ENCODE measurements at regions not wholly inside any gene's neighbourhood (a gene's known extent, or its start where the extent isn't known, plus 50 kb on each side); places are given as distances from the start of the nearest gene placed in this dataset.

GRCh38 chr9:38322937-38323336, 69.6 kb upstream of the ALDH1B1 start:
- intact Hi-C loops (cut with micrococcal nuclease), result no loop called here
- Mint-ChIP-seq H3K9me3 (no peaks in the 10 kb centered on the region), H3K4me1 (no peaks in the 10 kb centered on the region), H3K27ac (no peak overlapping the region), H3K27me3 (ENCODE audit: low read depth in 2 of 2) (peaks cover 8 to 43% of the 10 kb centered on the region in 2 donors), H3K36me3 (no peaks in the 10 kb centered on the region), H3K4me3 (no peak overlapping the region)
- WGBS (ENCODE audit: insufficient coverage), result no CpG with 5 or more reads among the region's 3 CpGs
- H3K36me3 ChIP-seq (ENCODE audit: control insufficient read depth, insufficient read depth, low read length), result no peaks in the 10 kb centered on the region
- TF ChIP-seq, protein P1, sequence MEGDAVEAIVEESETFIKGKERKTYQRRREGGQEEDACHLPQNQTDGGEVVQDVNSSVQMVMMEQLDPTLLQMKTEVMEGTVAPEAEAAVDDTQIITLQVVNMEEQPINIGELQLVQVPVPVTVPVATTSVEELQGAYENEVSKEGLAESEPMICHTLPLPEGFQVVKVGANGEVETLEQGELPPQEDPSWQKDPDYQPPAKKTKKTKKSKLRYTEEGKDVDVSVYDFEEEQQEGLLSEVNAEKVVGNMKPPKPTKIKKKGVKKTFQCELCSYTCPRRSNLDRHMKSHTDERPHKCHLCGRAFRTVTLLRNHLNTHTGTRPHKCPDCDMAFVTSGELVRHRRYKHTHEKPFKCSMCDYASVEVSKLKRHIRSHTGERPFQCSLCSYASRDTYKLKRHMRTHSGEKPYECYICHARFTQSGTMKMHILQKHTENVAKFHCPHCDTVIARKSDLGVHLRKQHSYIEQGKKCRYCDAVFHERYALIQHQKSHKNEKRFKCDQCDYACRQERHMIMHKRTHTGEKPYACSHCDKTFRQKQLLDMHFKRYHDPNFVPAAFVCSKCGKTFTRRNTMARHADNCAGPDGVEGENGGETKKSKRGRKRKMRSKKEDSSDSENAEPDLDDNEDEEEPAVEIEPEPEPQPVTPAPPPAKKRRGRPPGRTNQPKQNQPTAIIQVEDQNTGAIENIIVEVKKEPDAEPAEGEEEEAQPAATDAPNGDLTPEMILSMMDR (IDR thresholded peaks at IDR 0.05), result no peak
- H3K9me3 ChIP-seq (ENCODE audit: control insufficient read depth, insufficient read depth, low read length), result no peaks in the 10 kb centered on the region
- no peaks in the 10 kb centered on the region for H3K4me1 ChIP-seq (ENCODE audit: control insufficient read depth, insufficient read depth, low read length)
- H3K27ac ChIP-seq (ENCODE audit: low read length), result no peak overlapping the region
- no peak for ATAC-seq
- H3K4me3 ChIP-seq (ENCODE audit: low read length), result no peak overlapping the region
- no peak for DNase-seq
- H3K27me3 ChIP-seq (ENCODE audit: control insufficient read depth, insufficient read depth, low read length), result no peaks in the 10 kb centered on the region

DNA sequence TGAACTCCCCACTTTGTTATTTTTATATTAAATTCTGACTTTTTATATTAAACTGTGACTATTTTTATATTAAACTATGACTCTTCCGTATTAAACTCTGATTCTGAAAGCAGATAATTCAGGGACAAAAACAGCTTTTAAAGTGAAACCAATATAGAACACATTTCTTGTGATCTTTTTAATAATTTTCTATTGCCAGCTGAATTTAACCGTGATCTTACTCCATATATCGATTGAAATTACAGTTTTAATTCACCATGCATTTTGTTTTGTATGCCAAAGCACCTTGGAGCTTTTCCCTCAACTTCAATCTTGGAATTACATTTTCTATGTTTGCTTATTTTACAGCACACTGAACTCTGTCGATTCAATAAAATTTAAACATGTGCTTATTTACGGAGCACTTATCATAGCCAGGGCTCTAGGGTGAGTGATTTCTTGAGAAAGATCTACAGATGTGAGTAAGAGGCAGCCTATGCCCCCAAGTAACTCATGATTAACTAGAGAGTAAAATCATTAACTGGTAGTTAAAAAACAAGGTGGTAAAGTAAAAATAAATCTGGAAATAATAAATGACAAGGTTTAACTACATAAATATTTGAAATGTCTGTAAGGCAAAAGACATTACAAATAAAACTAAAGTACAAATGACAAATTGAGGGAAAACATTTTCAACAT, 72.9 kb upstream of the ALDH1B1 start:
- TF ChIP-seq, protein P1 (IDR thresholded peaks at IDR 0.05), result no peak
- ATAC-seq, result no peak

DNA sequence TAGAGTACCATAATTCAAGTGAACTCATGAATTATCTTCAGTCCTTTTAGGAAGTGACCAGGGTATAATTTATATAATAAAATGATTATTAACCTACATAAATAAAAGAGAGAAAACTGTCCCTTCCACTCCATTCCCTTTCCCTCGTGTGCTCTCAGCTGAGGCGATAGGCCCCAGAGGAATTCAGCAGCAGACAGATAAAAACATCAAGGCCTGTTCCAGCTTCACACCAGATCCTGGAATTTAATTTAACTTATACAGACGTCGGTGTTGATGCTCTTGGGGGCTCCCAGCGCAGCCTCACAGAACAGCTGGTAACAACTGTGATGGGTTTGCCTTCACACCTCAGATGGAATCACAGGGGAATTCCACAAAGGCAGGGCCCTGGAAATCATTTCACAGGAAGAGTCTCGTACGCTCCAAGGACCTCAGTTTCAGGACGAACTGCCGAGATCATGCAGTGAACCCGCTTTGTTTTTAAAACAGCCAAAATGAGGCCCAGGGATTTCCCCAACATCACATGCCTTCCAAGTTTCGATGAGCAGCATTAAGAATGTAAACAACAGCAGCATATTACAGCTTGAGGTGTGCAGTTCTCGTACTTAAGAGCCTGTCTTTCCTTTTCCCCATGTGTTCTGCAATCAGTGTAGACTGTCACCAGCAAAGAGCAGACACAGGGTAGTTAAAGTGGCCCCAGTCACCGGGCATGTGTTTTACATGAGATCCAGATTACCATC, 73.6 kb upstream of the ALDH1B1 start:
- H3K27me3 Mint-ChIP-seq (ENCODE audit: low read depth in 2 of 2), result peaks cover 13 to 47% of the 10 kb centered on the region in 2 donors
- TF ChIP-seq, protein P1 (IDR thresholded peaks at IDR 0.05), result no peak
- no peaks in the 10 kb centered on the region for H3K36me3 Mint-ChIP-seq
- H3K4me1 Mint-ChIP-seq, result no peaks in the 10 kb centered on the region
- H3K4me1 ChIP-seq (ENCODE audit: control insufficient read depth, insufficient read depth, low read length), result no peaks in the 10 kb centered on the region
- no peaks in the 10 kb centered on the region for H3K9me3 ChIP-seq (ENCODE audit: control insufficient read depth, insufficient read depth, low read length)
- no peaks in the 10 kb centered on the region for H3K27me3 ChIP-seq (ENCODE audit: control insufficient read depth, insufficient read depth, low read length)
- WGBS (ENCODE audit: insufficient coverage), result 73% methylated on average over 13 of the region's 13 CpGs
- ATAC-seq (no peak), DNase-seq (peak in 1 of 2 donors; percentile 12)
- no peaks in the 10 kb centered on the region for H3K36me3 ChIP-seq (ENCODE audit: control insufficient read depth, insufficient read depth, low read length)
- intact Hi-C loops (cut with micrococcal nuclease), result no loop called here
- no peak overlapping the region for H3K4me3 Mint-ChIP-seq
- no peak overlapping the region for H3K4me3 ChIP-seq (ENCODE audit: low read length)
- no peak overlapping the region for H3K27ac Mint-ChIP-seq
- H3K9me3 Mint-ChIP-seq, result no peaks in the 10 kb centered on the region
- H3K27ac ChIP-seq (ENCODE audit: low read length), result no peak overlapping the region

More for the DNA sequence above, 72.9 kb upstream of the ALDH1B1 start:
- no peaks in the 10 kb centered on the region for H3K27me3 ChIP-seq (ENCODE audit: control insufficient read depth, insufficient read depth, low read length)
- Mint-ChIP-seq H3K27ac (no peak overlapping the region), H3K4me1 (no peaks in the 10 kb centered on the region), H3K27me3 (ENCODE audit: low read depth in 2 of 2) (peaks cover 9 to 40% of the 10 kb centered on the region in 2 donors), H3K36me3 (no peaks in the 10 kb centered on the region), H3K9me3 (no peaks in the 10 kb centered on the region), H3K4me3 (no peak overlapping the region)
- 94% methylated on average over 5 of the region's 5 CpGs for WGBS (ENCODE audit: insufficient coverage)
- intact Hi-C loops (cut with micrococcal nuclease), result no loop called here
- H3K4me1 ChIP-seq (ENCODE audit: control insufficient read depth, insufficient read depth, low read length), result no peaks in the 10 kb centered on the region
- no peak for DNase-seq
- no peaks in the 10 kb centered on the region for H3K36me3 ChIP-seq (ENCODE audit: control insufficient read depth, insufficient read depth, low read length)
- no peak overlapping the region for H3K4me3 ChIP-seq (ENCODE audit: low read length)
- H3K9me3 ChIP-seq (ENCODE audit: control insufficient read depth, insufficient read depth, low read length), result no peaks in the 10 kb centered on the region
- H3K27ac ChIP-seq (ENCODE audit: low read length), result no peak overlapping the region
